ENCODE measurements at regions not wholly inside any gene's neighbourhood (a gene's known extent, or its start where the extent isn't known, plus 50 kb on each side); places are given as distances from the start of the nearest gene placed in this dataset.
A peak's percentile ranks its signal among the peaks of the same experiment; 100 is the strongest.

DNA sequence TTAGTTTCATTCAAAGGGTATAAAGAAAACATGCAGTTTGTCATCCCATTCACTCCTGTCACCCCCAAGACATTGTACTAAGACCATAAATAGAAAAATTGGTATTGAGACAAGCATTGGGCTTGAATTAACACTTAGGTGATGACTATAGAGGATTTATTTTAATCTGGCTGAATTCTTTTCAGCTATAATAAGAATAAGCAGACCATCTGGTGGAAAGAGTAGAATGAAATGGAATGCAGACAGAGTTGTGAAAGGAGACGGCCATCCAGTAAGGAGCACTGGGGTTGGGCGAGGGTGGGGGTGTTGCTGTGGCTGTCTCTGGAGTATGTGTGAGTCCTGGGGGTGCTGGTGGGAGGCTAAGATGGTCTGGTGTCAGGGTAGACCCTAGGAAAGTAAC, 125.0 kb upstream of the IVNS1ABP start:
- Histone ChIP-seq H3K9ac (no peak overlapping the region), H3K79me2 (ENCODE audit: insufficient read depth) (no peaks in the 10 kb centered on the region), H3K27ac (ENCODE audit: low read depth in 2 of 2, low read length in 1 of 2) (peak overlapping the region; percentile 23 to 82; a peak in 3 of 4 replicates), H3K9me2 (no peaks in the 10 kb centered on the region), H3K4me2 (no peak overlapping the region), H3K4me3 (ENCODE audit: low read depth in 2 of 2, low read length in 1 of 2) (no peak overlapping the region), H3K27me3 (ENCODE audit: insufficient read depth) (no peaks in the 10 kb centered on the region), H3F3A (replicated peaks; ENCODE audit: insufficient read depth) (peaks cover 10% of the 10 kb centered on the region), H3K9me3 (no peaks in the 10 kb centered on the region), H3K36me3 (replicated peaks in 1 of 2; ENCODE audit: control insufficient read depth in 1 of 2, insufficient read depth in 2 of 2, low read length in 1 of 2) (no peaks in the 10 kb centered on the region), H4K20me1 (ENCODE audit: insufficient read depth) (no peaks in the 10 kb centered on the region), H2AFZ (ENCODE audit: low read depth) (no peak overlapping the region), H3K4me1 (ENCODE audit: control insufficient read depth in 1 of 2, insufficient read depth in 2 of 2, low read depth in 1 of 2, low read length in 1 of 2) (peaks cover 9 to 11% of the 10 kb centered on the region in 2 experiments; a peak in 3 of 4 replicates)
- TF ChIP-seq ELF1 (IDR thresholded peaks at IDR 0.05) (no peak), TCF12 (IDR thresholded peaks at IDR 0.05) (no peak), CHD2 (IDR thresholded peaks at IDR 0.05; ENCODE audit: low read length, partially characterized antibody) (no peak), POLR2AphosphoS5 (IDR thresholded peaks at IDR 0.05; ENCODE audit: low read depth, low read length) (no peak), FOXJ3 (CRISPR knock-in tag; IDR thresholded peaks at IDR 0.05) (no peak), TEAD4 (IDR thresholded peaks at IDR 0.05; ENCODE audit: borderline replicate concordance, insufficient read depth) (no peak), FOXM1 (IDR thresholded peaks at IDR 0.05; ENCODE audit: low read depth) (no peak), SIN3A (IDR thresholded peaks at IDR 0.05; ENCODE audit: borderline replicate concordance, low read depth, low read length) (no peak), RFX5 (IDR thresholded peaks at IDR 0.05; ENCODE audit: low read length) (no peak)
- TF ChIP-seq, protein P1, sequence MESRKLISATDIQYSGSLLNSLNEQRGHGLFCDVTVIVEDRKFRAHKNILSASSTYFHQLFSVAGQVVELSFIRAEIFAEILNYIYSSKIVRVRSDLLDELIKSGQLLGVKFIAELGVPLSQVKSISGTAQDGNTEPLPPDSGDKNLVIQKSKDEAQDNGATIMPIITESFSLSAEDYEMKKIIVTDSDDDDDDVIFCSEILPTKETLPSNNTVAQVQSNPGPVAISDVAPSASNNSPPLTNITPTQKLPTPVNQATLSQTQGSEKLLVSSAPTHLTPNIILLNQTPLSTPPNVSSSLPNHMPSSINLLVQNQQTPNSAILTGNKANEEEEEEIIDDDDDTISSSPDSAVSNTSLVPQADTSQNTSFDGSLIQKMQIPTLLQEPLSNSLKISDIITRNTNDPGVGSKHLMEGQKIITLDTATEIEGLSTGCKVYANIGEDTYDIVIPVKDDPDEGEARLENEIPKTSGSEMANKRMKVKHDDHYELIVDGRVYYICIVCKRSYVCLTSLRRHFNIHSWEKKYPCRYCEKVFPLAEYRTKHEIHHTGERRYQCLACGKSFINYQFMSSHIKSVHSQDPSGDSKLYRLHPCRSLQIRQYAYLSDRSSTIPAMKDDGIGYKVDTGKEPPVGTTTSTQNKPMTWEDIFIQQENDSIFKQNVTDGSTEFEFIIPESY (IDR thresholded peaks at IDR 0.05; ENCODE audit: borderline replicate concordance, low read depth): no peak
- TF ChIP-seq, protein P2, sequence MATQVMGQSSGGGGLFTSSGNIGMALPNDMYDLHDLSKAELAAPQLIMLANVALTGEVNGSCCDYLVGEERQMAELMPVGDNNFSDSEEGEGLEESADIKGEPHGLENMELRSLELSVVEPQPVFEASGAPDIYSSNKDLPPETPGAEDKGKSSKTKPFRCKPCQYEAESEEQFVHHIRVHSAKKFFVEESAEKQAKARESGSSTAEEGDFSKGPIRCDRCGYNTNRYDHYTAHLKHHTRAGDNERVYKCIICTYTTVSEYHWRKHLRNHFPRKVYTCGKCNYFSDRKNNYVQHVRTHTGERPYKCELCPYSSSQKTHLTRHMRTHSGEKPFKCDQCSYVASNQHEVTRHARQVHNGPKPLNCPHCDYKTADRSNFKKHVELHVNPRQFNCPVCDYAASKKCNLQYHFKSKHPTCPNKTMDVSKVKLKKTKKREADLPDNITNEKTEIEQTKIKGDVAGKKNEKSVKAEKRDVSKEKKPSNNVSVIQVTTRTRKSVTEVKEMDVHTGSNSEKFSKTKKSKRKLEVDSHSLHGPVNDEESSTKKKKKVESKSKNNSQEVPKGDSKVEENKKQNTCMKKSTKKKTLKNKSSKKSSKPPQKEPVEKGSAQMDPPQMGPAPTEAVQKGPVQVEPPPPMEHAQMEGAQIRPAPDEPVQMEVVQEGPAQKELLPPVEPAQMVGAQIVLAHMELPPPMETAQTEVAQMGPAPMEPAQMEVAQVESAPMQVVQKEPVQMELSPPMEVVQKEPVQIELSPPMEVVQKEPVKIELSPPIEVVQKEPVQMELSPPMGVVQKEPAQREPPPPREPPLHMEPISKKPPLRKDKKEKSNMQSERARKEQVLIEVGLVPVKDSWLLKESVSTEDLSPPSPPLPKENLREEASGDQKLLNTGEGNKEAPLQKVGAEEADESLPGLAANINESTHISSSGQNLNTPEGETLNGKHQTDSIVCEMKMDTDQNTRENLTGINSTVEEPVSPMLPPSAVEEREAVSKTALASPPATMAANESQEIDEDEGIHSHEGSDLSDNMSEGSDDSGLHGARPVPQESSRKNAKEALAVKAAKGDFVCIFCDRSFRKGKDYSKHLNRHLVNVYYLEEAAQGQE (IDR thresholded peaks at IDR 0.05; ENCODE audit: low read depth, low read length): no peak
- TF ChIP-seq, protein P3, sequence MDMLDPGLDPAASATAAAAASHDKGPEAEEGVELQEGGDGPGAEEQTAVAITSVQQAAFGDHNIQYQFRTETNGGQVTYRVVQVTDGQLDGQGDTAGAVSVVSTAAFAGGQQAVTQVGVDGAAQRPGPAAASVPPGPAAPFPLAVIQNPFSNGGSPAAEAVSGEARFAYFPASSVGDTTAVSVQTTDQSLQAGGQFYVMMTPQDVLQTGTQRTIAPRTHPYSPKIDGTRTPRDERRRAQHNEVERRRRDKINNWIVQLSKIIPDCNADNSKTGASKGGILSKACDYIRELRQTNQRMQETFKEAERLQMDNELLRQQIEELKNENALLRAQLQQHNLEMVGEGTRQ (IDR thresholded peaks at IDR 0.05; ENCODE audit: borderline replicate concordance, low read depth, low read length): no peak
- TF ChIP-seq, protein P4, sequence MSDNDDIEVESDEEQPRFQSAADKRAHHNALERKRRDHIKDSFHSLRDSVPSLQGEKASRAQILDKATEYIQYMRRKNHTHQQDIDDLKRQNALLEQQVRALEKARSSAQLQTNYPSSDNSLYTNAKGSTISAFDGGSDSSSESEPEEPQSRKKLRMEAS (IDR thresholded peaks at IDR 0.05; ENCODE audit: low read depth): no peak
- POLR2A ChIA-PET: no interaction called here
- WGBS (ENCODE audit: low lambda C conversion rate): 62% methylated on average over 2 of the region's 2 CpGs
- DNase-seq: no peak
- CTCF ChIA-PET: no interaction called here
